ENCODE measurements at regions not wholly inside any gene's neighbourhood (a gene's known extent, or its start where the extent isn't known, plus 50 kb on each side); places are given as distances from the start of the nearest gene placed in this dataset.

DNA sequence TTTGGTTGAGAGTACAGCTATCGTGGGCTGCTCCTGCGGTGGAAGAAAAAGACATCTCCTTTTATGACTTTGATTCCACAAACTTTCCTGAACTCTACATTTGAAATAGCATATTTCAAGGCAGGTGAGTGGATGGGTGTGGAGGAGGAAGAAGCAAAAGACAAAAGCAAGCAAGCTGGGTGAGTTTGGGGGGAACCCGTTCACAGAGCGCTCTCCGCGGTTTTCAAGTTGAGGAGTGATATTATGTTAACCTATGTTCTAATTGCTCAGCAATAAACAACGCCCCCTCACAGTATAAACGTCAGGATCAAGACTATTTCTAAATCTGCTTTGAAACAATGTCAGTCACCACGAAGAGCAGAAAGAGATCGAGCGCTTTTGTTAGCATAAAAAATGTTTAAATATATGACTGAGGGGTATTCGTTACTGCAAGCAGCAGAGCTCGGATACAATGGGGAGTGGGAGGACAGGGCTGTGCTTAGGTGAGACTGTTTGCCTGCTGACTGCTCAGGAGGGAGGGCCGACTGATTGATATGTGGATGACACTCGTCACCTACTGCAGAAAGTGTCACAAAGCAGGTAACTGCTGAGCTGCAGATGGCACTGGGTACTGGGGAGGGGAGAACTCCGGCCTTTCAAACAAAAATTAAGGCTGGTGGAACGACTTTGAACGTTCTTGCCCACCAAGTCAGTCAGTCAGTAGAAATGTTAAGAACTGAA is 236.5 kb downstream of the DRD1 start:
- TF ChIP-seq, protein P1, sequence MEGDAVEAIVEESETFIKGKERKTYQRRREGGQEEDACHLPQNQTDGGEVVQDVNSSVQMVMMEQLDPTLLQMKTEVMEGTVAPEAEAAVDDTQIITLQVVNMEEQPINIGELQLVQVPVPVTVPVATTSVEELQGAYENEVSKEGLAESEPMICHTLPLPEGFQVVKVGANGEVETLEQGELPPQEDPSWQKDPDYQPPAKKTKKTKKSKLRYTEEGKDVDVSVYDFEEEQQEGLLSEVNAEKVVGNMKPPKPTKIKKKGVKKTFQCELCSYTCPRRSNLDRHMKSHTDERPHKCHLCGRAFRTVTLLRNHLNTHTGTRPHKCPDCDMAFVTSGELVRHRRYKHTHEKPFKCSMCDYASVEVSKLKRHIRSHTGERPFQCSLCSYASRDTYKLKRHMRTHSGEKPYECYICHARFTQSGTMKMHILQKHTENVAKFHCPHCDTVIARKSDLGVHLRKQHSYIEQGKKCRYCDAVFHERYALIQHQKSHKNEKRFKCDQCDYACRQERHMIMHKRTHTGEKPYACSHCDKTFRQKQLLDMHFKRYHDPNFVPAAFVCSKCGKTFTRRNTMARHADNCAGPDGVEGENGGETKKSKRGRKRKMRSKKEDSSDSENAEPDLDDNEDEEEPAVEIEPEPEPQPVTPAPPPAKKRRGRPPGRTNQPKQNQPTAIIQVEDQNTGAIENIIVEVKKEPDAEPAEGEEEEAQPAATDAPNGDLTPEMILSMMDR (IDR thresholded peaks at IDR 0.05; ENCODE audit: low read depth, low read length, missing control alignments): no peak
- no peak overlapping the region for H3K4me3 ChIP-seq (ENCODE audit: low read depth, low read length)
- DNase-seq (ENCODE audit: low read depth): no peak

DNA sequence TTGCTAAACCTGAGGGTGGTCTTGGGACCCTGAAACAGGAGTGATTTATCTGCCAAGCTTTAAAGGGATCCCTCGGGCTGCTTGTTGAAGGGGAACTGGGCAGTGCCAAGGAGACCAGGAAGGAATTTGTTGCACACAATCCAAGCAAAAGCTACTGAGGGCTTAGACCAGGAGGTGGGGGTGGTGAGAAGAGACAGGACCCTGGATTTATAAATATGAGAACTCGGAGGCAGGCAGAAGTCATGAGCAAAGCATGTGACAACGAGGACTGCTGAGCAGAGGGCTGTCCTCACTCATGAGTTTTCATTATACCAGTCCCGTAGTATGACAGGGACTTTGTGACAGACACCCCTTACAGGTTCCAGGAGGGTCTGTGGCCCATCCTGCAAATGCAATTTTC is 237.3 kb downstream of the DRD1 start:
- TF ChIP-seq, protein P1 (IDR thresholded peaks at IDR 0.05; ENCODE audit: low read depth, low read length, missing control alignments): no peak
- H3K4me3 ChIP-seq (ENCODE audit: low read depth, low read length): no peak overlapping the region
- no peak for DNase-seq (ENCODE audit: low read depth)

DNA sequence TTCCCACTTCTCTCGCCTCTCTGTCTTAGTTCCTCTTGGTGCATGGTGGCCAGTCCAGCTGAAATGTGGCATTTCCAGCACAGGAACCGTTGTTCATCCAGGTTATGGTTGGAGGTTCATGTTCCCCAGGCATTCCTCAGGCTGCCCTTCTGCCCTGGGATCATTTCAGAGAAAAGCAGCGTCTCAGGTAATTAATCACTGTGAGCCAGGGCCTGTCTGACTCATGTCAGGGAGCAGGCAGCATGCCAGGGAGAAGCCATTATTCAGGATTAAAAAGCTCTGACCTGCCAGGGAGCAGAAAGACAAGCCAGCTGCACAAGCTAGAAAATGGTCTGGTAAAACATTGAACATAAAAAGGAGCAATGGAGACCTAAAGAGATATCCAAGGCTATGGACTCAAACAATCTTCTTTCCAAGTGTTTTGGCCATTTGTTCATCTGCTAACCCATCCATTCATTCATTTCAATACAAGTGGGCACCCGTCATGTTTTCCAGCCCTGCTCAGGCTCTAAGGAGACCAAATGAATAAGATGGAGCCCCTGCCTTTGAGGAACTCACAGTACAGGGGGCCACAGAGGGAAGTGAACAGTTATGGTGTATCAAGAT is 241.4 kb downstream of the DRD1 start:
- DNase-seq (ENCODE audit: low read depth): no peak
- no peak overlapping the region for H3K4me3 ChIP-seq (ENCODE audit: low read depth, low read length)
- TF ChIP-seq, protein P1 (IDR thresholded peaks at IDR 0.05; ENCODE audit: low read depth, low read length, missing control alignments): no peak

DNA sequence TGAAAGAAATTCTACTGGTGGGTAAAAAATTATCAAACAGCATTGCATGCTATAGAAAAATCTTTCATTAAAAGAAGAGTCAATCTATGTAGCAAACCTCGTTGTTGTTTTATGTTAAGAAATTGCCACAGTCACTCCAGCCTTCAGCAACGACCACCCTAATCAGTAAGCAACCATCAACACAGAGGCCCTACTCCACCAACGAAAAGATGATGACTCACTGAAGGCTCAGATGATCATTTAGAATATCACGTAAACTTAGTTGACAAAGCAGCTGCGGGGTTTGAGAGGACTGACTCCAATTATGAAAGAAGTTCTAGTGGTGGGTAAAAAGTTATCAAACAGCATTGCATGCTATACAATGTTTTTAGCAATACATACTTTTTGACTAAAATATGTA is 242.6 kb downstream of the DRD1 start:
- TF ChIP-seq, protein P1 (IDR thresholded peaks at IDR 0.05; ENCODE audit: low read depth, low read length, missing control alignments): no peak
- DNase-seq (ENCODE audit: low read depth): no peak
- no peak overlapping the region for H3K4me3 ChIP-seq (ENCODE audit: low read depth, low read length)

DNA sequence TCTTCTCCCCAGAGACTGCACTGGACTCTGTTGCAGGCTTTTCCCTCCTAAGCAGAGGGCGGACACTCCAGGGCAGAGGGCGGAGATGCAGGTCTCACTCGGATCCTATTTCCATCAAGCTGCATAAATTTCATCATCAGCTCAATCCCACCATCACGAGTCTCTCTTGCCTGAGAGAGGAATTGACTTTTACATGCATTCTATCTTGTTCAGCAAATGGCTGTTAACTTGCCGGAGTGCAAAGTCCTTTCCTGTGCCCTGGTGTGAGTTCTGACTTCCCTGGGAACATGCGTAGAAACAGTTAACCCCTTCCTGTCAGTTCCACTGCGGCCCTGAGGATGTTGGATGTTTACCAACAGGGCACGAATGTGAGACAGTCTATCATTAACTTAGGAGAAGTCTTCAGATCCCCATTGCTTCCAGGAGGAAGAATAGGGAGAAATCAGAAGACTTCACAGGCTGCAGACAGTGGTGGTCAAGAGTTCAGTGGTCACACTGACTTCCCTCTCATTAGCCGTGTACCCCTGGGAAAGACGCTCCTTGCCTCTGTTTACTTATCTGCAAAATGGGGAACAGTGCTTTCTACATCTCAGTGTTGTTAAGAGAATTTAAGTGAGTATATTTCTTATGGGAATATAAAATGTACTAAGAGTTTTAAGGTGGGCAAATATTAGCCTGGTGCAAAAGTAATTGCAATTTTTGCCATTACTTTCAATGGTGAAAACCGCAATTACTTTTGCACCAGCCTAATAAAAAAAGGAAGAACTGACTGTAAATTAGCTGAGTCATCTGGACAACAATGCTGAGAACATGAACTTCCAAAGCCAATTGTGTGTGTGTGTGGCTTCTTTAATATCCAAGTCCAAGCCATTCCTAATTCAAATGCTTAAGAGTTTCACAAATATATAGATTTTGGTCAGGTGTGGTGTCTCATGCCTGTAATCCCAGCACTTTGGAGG is 248.0 kb downstream of the DRD1 start:
- TF ChIP-seq, protein P1 (IDR thresholded peaks at IDR 0.05; ENCODE audit: low read depth, low read length, missing control alignments): no peak
- DNase-seq (ENCODE audit: low read depth): no peak
- no peak overlapping the region for H3K4me3 ChIP-seq (ENCODE audit: low read depth, low read length)

- TF ChIP-seq, protein P1 (IDR thresholded peaks at IDR 0.05; ENCODE audit: low read depth, low read length, missing control alignments): no peak
- H3K4me3 ChIP-seq (ENCODE audit: low read depth, low read length): no peak overlapping the region
- DNase-seq (ENCODE audit: low read depth): no peak
Observed at GRCh38 chr5:175181331-175181730, 262.7 kb downstream of the DRD1 start.

Data from GM12864 (cell line).